Astrocyte of the spinal cord (primary cell): ENCODE measurements at regions not wholly inside any gene's neighbourhood (a gene's known extent, or its start where the extent isn't known, plus 50 kb on each side); places are given as distances from the start of the nearest gene placed in this dataset.

ENCODE experiments used
- DNase-seq: peaks from one replicate; pipeline ENCODE4 v3.0.0; 2011; ENCODE audit warnings: low read depth, low spot score
- H3K4me3 ChIP-seq: 2 replicates; pipeline ENCODE4 v1.5.1; 2011; ENCODE audit warnings: low read depth, mild to moderate bottlenecking, low read length, moderate library complexity
- in situ Hi-C: cut with HindIII; loops from 2 replicates; pipeline ENCODE4 v1.10.0; 2017; ENCODE audit warnings: low sequenced_read_pairs
- TF ChIP-seq, protein P1 (sequence below): IDR thresholded peaks from 2 replicates; pipeline ENCODE4 v1.5.1; 2012; ENCODE audit warnings: low read depth, mild to moderate bottlenecking, low read length, inconsistent platforms

DNA sequence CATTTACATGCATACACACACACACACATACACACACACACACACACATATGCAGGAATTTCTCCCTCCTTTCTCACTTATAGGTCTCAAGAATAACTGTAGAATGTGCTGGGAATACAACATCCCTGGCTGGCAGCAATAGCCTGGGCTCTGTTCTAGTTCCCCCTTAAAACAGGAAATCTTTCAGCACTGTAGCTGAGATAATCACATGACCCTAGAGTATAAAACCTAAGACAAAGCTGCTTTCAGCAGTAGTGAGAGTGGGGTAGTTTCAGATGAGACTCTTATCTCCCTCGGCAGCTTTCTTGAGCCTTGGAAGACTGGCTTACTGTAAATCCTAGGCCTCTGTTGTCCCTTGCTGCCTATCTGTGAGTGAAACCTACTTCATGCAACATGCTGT, 137.4 kb upstream of the AKR1E2 start:
- in situ Hi-C loops, result no loop called here
- no peak overlapping the region for H3K4me3 ChIP-seq
- no peak for DNase-seq
- TF ChIP-seq, protein P1, sequence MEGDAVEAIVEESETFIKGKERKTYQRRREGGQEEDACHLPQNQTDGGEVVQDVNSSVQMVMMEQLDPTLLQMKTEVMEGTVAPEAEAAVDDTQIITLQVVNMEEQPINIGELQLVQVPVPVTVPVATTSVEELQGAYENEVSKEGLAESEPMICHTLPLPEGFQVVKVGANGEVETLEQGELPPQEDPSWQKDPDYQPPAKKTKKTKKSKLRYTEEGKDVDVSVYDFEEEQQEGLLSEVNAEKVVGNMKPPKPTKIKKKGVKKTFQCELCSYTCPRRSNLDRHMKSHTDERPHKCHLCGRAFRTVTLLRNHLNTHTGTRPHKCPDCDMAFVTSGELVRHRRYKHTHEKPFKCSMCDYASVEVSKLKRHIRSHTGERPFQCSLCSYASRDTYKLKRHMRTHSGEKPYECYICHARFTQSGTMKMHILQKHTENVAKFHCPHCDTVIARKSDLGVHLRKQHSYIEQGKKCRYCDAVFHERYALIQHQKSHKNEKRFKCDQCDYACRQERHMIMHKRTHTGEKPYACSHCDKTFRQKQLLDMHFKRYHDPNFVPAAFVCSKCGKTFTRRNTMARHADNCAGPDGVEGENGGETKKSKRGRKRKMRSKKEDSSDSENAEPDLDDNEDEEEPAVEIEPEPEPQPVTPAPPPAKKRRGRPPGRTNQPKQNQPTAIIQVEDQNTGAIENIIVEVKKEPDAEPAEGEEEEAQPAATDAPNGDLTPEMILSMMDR, result no peak

DNA sequence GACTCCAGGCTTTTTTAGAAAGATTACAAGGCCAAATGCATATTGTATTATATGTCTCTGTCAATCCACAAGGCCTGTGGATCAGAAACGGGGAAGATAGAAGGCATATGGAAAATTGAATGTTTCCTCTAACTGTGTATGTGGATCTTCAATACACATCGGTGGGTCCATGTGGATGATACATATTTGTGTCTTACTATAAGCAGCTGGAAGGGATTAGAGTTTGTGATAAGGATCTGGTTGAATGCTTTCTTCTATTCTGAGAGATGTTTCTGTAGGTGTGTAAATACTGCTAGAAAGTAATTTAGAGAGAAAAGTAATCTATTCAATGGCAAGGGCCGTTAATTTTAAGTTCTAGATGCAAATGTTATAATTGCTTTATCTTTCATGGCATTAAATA, 137.8 kb upstream of the AKR1E2 start:
- no peak for DNase-seq
- in situ Hi-C loops, result no loop called here
- H3K4me3 ChIP-seq, result no peak overlapping the region
- TF ChIP-seq, protein P1, result no peak

DNA sequence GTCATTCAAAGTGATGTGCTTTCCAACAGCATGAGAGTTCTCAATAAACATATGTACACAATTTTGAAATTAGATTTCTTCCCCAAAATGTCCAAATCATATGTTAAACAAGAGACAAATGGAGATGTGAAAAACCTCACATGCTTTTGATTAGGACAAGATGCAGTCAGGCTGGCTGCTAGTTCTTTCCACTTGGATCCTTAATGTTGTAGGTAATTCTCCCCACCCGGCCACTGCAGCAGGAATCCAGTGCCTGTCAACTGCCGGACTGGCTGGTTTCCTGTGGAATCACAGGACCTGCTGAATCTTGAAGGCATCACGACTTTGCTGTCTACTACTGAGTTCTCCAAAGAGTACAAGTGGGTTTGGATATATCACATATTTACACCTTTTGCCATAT, 138.6 kb upstream of the AKR1E2 start:
- no peak overlapping the region for H3K4me3 ChIP-seq
- DNase-seq, result no peak
- in situ Hi-C loops, result no loop called here
- TF ChIP-seq, protein P1, result no peak

DNA sequence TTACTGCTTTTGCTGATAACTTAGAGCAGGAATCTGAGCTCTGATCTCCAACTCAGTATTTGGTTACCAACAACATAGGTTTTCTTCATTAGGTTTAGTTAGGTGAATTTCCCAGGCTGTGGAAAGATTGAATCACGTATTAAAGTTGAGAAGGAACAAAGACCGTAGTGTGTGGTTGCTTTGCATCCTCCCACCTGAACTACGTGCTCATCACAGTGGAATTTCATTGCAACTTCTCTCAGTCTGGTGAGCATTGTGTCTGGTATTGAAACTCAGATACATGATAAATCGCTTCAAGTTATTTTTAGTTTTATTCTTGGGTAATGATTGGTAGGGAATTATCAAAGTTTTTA, 139.4 kb upstream of the AKR1E2 start:
- peak; percentile 91 for DNase-seq
- in situ Hi-C loops, result no loop called here
- H3K4me3 ChIP-seq, result no peak overlapping the region
- TF ChIP-seq, protein P1, result no peak

DNA sequence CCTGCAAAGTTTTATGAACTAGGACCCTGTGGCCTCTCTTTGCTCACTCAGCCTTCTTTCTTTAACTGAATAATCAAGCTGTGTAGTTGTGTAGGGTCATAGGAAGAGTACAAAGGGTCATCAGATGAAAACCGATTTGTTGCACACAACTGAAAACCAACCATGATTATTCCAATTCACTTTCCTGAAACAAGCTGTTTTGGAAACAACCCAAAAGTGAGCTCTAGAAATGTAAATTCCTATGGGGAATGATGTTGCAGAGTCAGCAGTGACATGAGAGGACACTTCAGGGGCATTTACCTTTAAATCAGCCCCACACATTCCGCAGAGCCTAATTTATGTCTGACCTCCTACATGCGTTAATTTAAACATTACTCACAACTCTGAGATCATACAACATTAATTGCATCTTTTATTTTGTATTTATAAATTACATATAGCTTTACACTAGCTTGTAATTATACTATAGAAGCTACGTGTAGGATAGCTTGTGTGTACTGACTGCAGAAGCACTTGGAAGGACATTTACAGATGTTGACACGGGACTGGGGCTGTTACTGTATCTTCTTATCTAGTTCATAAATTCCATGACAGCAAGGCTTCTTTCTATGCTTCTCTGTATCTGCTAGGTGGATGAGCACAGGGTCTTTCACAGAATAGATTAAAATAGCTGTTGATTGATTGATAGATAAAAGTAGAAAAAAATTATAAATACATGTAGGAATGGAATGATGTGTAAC, 139.9 kb upstream of the AKR1E2 start:
- H3K4me3 ChIP-seq, result no peak overlapping the region
- TF ChIP-seq, protein P1, result no peak
- no peak for DNase-seq
- in situ Hi-C loops, result no loop called here

DNA sequence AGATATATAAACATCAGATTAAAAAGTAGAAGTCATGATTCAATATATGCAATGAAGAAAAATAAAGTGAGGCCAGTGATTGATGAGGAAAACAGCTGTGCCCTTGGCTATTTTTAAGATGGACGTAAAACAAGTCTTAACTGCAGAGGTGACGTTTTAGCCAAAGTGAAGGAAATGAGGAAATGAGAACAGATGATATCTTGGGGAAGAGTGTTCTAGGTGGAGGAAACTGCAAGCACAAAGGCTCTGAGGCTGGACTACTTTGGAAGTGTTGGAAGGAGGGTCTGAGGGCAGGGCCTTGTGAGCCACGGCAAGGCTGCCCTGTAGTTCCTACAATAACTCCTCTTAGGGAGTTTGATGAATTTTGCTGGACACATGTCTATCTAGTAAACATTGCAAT, 140.5 kb upstream of the AKR1E2 start:
- DNase-seq, result no peak
- TF ChIP-seq, protein P1, result no peak
- no peak overlapping the region for H3K4me3 ChIP-seq
- in situ Hi-C loops, result no loop called here
